KBM-7 (cell line): ENCODE measurements at regions not wholly inside any gene's neighbourhood (a gene's known extent, or its start where the extent isn't known, plus 50 kb on each side); places are given as distances from the start of the nearest gene placed in this dataset.

Experiments
- DNase-seq: peaks from one replicate; pipeline ENCODE4 v3.0.0-alpha.2; 2015
- in situ Hi-C: fragments of 300-500 bp; cut with MboI; formaldehyde crosslinking; loops from 2 replicates; pipeline ENCODE4 v1.14.3; 2020; ENCODE audit warnings: low sequenced_read_pairs, low pct_unique_long_range_greater_than_20kb, mixed read lengths

DNA sequence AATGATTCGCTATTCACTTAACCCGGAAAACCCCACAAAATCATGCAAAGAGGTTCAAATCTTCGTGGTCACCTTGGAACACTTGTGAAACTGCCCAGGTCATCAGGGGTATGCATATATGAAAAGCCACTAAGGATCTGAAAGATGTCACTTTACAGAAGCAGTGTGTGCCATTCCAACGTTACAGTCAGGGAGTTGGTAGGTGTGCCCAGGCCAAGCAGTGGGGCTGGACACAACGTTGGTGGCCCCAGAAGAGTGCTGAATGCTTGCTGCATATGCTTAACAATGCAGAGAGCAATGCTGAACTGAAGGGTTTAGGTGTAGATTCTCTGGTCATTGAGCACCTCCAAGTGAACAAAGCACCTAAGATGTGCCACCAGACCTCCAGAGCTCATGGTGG lies 51.1 kb upstream of the EIF5 start:
- no peak for DNase-seq
- in situ Hi-C loops: loop anchor here (25.0 kb wide), 1 partner anchor 196 kb away; the partner anchor contains the start of genes EXOC3L4 and LBHD2

DNA sequence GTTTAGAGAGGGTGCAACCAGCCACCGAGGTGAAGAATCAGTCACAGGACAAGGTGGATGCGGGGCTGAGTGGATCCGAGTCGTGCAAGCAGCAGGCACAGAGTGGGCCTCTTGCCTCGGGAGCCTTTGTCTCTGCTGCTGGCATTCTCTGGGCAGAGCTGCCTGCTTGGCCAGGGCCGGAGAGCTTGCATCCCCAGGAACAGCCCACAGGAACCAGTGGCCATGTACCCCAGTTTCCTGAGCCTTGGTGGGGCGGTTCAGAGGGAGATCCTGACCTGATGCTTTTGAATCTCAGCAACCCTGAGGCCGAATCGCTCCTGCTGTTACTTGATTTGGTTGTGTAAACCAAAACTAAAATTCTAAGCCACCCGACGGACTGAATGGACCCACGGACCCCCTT lies 50.1 kb upstream of the EIF5 start:
- in situ Hi-C loops: loop anchor here (25.0 kb wide), 1 partner anchor 197 kb away; the partner anchor contains the start of genes EXOC3L4 and LBHD2
- no peak for DNase-seq
